Muscle layer of duodenum (tissue), 2 donors: ENCODE measurements at regions not wholly inside any gene's neighbourhood (a gene's known extent, or its start where the extent isn't known, plus 50 kb on each side); places are given as distances from the start of the nearest gene placed in this dataset.
"Not testable (repeated sequence)": the region's sequence is repeated elsewhere in the genome, so short reads cannot be mapped to it uniquely, and the experiment has no call there.

ENCODE experiments used
- H3K27ac ChIP-seq: one replicate; pipeline ENCODE4 v1.7.0; 2013; ENCODE audit warnings: mild to moderate bottlenecking, low read length
- H3K27me3 ChIP-seq: one replicate; pipeline ENCODE4 v1.7.0; 2013; ENCODE audit warnings: low read depth, mild to moderate bottlenecking, control low read depth, low read length
- H3K36me3 ChIP-seq, 2 donors: one replicate each; pipeline ENCODE4 v1.7.0; 2013; ENCODE audit warnings: low read length in 2 of 2, control low read depth in 1 of 2, mild to moderate bottlenecking in 1 of 2; ENCODE audit not compliant: insufficient read depth in 2 of 2, control insufficient read depth in 1 of 2
- H3K4me1 ChIP-seq, 2 donors: one replicate each; pipeline ENCODE4 v1.7.0; 2013; ENCODE audit warnings: low read length in 2 of 2, mild to moderate bottlenecking in 2 of 2, control low read depth in 1 of 2, moderate library complexity in 1 of 2; ENCODE audit not compliant: insufficient read depth in 2 of 2, control insufficient read depth in 1 of 2
- H3K4me3 ChIP-seq, 2 donors: one replicate each; pipeline ENCODE4 v1.7.0; 2013; ENCODE audit warnings: low read length in 2 of 2, low read depth in 1 of 2, mild to moderate bottlenecking in 1 of 2
- H3K9me3 ChIP-seq, 2 donors: one replicate each; pipeline ENCODE4 v1.7.0; 2013; ENCODE audit warnings: low read length in 2 of 2, control low read depth in 1 of 2, mild to moderate bottlenecking in 1 of 2; ENCODE audit not compliant: control insufficient read depth in 1 of 2
- donor health status: healthy.

- Histone ChIP-seq H3K9me3 (no peaks in the 10 kb centered on the region), H3K27me3 (no peaks in the 10 kb centered on the region), H3K4me1 (no peaks in the 10 kb centered on the region), H3K36me3 (no peaks in the 10 kb centered on the region), H3K4me3 (no peak overlapping the region), H3K27ac (no peak overlapping the region)
These were observed 120.2 kb upstream of the HCCS start for GRCh38 chrX:10990976-10991375.

GRCh38 chrX:10992110-10992509, 119.0 kb upstream of the HCCS start:
- no peaks in the 10 kb centered on the region for H3K9me3 ChIP-seq
- no peak overlapping the region for H3K4me3 ChIP-seq
- no peaks in the 10 kb centered on the region for H3K27me3 ChIP-seq
- no peaks in the 10 kb centered on the region for H3K4me1 ChIP-seq
- no peak overlapping the region for H3K27ac ChIP-seq
- H3K36me3 ChIP-seq: no peaks in the 10 kb centered on the region

- H3K9me3 ChIP-seq, H3K27me3 ChIP-seq, H3K4me1 ChIP-seq, H3K4me3 ChIP-seq, H3K27ac ChIP-seq, H3K36me3 ChIP-seq: not testable (repeated sequence)
These were observed 104.1 kb upstream of the HCCS start for GRCh38 chrX:11007076-11007475.

- no peak overlapping the region for H3K27ac ChIP-seq
- no peaks in the 10 kb centered on the region for H3K4me1 ChIP-seq
- no peak overlapping the region for H3K4me3 ChIP-seq
- H3K36me3 ChIP-seq: no peaks in the 10 kb centered on the region
- H3K27me3 ChIP-seq: no peaks in the 10 kb centered on the region
- no peaks in the 10 kb centered on the region for H3K9me3 ChIP-seq
These were observed 100.7 kb upstream of the HCCS start for GRCh38 chrX:11010476-11010875.

GRCh38 chrX:11016728-11017127, 94.4 kb upstream of the HCCS start:
- Histone ChIP-seq H3K4me3 (no peak overlapping the region), H3K27ac (no peak overlapping the region), H3K27me3 (no peaks in the 10 kb centered on the region), H3K9me3 (no peaks in the 10 kb centered on the region), H3K36me3 (no peaks in the 10 kb centered on the region), H3K4me1 (no peaks in the 10 kb centered on the region)

- H3K4me3 ChIP-seq, H3K9me3 ChIP-seq, H3K27ac ChIP-seq, H3K27me3 ChIP-seq, H3K36me3 ChIP-seq, H3K4me1 ChIP-seq: not testable (repeated sequence)
These were observed 88.5 kb upstream of the HCCS start for GRCh38 chrX:11022588-11022987.

- no peak overlapping the region for H3K4me3 ChIP-seq
- H3K27ac ChIP-seq: no peak overlapping the region
- no peaks in the 10 kb centered on the region for H3K9me3 ChIP-seq
- H3K36me3 ChIP-seq: no peaks in the 10 kb centered on the region
- H3K27me3 ChIP-seq: no peaks in the 10 kb centered on the region
- H3K4me1 ChIP-seq: no peaks in the 10 kb centered on the region
These were observed 71.2 kb upstream of the HCCS start for GRCh38 chrX:11039926-11040325.

GRCh38 chrX:11040405-11040804, 70.7 kb upstream of the HCCS start:
- Histone ChIP-seq H3K4me3 (no peak overlapping the region), H3K36me3 (no peaks in the 10 kb centered on the region), H3K9me3 (no peaks in the 10 kb centered on the region), H3K4me1 (no peaks in the 10 kb centered on the region), H3K27me3 (no peaks in the 10 kb centered on the region), H3K27ac (no peak overlapping the region)

GRCh38 chrX:11040996-11041395, 70.1 kb upstream of the HCCS start:
- Histone ChIP-seq H3K36me3 (no peaks in the 10 kb centered on the region), H3K27ac (no peak overlapping the region), H3K27me3 (no peaks in the 10 kb centered on the region), H3K9me3 (no peaks in the 10 kb centered on the region), H3K4me3 (no peak overlapping the region), H3K4me1 (no peaks in the 10 kb centered on the region)

GRCh38 chrX:11050013-11050412, 61.1 kb upstream of the HCCS start:
- Histone ChIP-seq H3K36me3 (no peaks in the 10 kb centered on the region), H3K4me1 (no peaks in the 10 kb centered on the region), H3K4me3 (no peak overlapping the region), H3K27ac (no peak overlapping the region), H3K9me3 (no peaks in the 10 kb centered on the region), H3K27me3 (no peaks in the 10 kb centered on the region)

- H3K4me3 ChIP-seq: no peak overlapping the region
- no peaks in the 10 kb centered on the region for H3K27me3 ChIP-seq
- no peaks in the 10 kb centered on the region for H3K9me3 ChIP-seq
- H3K27ac ChIP-seq: no peak overlapping the region
- H3K36me3 ChIP-seq: no peaks in the 10 kb centered on the region
- H3K4me1 ChIP-seq: no peaks in the 10 kb centered on the region
These were observed 57.8 kb upstream of the HCCS start for GRCh38 chrX:11053351-11053750.

- Histone ChIP-seq H3K4me3 (no peak overlapping the region), H3K4me1 (no peaks in the 10 kb centered on the region), H3K36me3 (no peaks in the 10 kb centered on the region), H3K9me3 (no peaks in the 10 kb centered on the region), H3K27me3 (no peaks in the 10 kb centered on the region), H3K27ac (no peak overlapping the region)
These were observed 54.6 kb upstream of the HCCS start for GRCh38 chrX:11056322-11057176.
